WERI-Rb-1 (cell line): ENCODE measurements at regions not wholly inside any gene's neighbourhood (a gene's known extent, or its start where the extent isn't known, plus 50 kb on each side); places are given as distances from the start of the nearest gene placed in this dataset.

Experiments used
- DNase-seq: peaks from one replicate; pipeline ENCODE4 v3.0.0-alpha.2; 2020
- H3K27ac ChIP-seq: fragments of 250-450 bp; sonication (Bioruptor Pico); 2 replicates; pipeline ENCODE4 v1.5.1; 2020; ENCODE audit warnings: mild to moderate bottlenecking, moderate library complexity
- H3K27me3 ChIP-seq: fragments of 250-450 bp; sonication (Bioruptor Pico); 2 replicates; pipeline ENCODE4 v1.5.1; 2021; ENCODE audit warnings: mild to moderate bottlenecking, low read depth, moderate library complexity; ENCODE audit not compliant: insufficient read depth, severe bottlenecking
- H3K36me3 ChIP-seq: fragments of 250-450 bp; sonication (Bioruptor Pico); 2 replicates; pipeline ENCODE4 v1.5.1; 2020; ENCODE audit warnings: mild to moderate bottlenecking, moderate library complexity
- H3K4me3 ChIP-seq: 2 replicates; pipeline ENCODE4 v1.5.1; 2011; ENCODE audit warnings: low read depth, mild to moderate bottlenecking, control low read depth, low read length
- H3K9me3 ChIP-seq: fragments of 250-450 bp; sonication (Bioruptor Pico); 2 replicates; pipeline ENCODE4 v1.5.1; 2021; ENCODE audit warnings: mild to moderate bottlenecking, moderate library complexity; ENCODE audit not compliant: severe bottlenecking
- CTCF ChIP-seq: IDR thresholded peaks from 2 replicates; pipeline ENCODE4 v1.5.1; 2011; ENCODE audit warnings: low read depth, mild to moderate bottlenecking, control low read depth, inconsistent platforms, low read length

DNA sequence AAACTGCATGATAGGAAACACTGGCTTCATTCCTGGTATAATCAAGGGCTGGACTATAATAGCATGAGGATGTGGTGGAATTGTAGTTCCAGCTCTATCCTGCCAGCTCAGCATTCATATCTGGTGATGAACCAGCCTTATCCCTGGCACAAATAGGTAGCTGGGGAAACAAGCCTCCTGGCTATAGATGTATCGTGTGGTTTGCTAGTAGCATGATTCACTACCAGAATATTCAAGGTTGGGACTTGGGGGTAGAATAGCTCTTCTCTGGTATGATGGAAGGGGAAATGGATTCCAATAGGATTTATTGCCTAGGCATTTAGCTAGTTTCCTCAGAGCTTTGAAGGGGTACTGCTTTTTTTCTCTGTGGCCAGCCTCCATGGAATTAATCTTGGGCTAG lies 532.8 kb downstream of the FBXO15 start:
- Histone ChIP-seq H3K9me3 (no peaks in the 10 kb centered on the region), H3K27ac (no peak overlapping the region), H3K4me3 (no peak overlapping the region), H3K27me3 (no peaks in the 10 kb centered on the region), H3K36me3 (no peaks in the 10 kb centered on the region)
- no peak for TF ChIP-seq CTCF
- DNase-seq, result no peak

DNA sequence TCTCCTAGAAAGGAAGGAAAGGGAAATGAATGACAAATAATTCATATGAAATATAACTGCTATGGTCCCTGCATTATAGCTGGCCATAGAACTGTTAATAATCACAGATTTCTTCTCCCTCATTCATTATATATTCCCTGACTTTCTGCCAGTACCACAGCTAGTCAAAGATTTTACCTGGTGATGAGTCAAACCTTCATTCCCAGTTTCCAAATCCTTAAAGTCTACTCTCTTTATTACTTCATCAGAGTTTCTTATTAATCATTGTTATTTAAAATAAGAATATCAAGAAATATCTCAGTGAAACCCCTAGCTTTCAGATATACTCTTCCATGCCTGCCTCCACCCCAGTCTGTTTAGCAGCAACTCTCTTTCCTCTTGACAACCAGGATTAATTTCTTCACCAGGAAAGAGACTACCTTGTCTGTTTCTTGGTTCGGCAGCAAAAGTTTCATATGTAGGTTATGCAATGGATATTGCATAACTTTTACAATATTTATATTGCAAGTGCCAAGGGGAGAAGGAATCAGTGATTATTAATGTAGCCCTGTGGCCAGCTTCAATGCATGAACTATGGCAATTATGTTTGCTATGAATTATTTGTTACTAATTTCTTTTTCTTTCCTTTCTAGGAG lies 533.8 kb downstream of the FBXO15 start:
- no peak overlapping the region for H3K27ac ChIP-seq
- TF ChIP-seq CTCF, result no peak
- DNase-seq, result no peak

GRCh38 chr18:73597832-73598615 lies 549.6 kb downstream of the FBXO15 start:
- no peak for DNase-seq
- no peak overlapping the region for H3K27ac ChIP-seq
- no peak overlapping the region for H3K4me3 ChIP-seq
- no peaks in the 10 kb centered on the region for H3K9me3 ChIP-seq
- no peaks in the 10 kb centered on the region for H3K27me3 ChIP-seq
- no peak for TF ChIP-seq CTCF
- no peaks in the 10 kb centered on the region for H3K36me3 ChIP-seq

More for the DNA sequence above, 533.8 kb downstream of the FBXO15 start:
- Histone ChIP-seq H3K36me3 (no peaks in the 10 kb centered on the region), H3K4me3 (no peak overlapping the region), H3K9me3 (no peaks in the 10 kb centered on the region), H3K27me3 (no peaks in the 10 kb centered on the region)

DNA sequence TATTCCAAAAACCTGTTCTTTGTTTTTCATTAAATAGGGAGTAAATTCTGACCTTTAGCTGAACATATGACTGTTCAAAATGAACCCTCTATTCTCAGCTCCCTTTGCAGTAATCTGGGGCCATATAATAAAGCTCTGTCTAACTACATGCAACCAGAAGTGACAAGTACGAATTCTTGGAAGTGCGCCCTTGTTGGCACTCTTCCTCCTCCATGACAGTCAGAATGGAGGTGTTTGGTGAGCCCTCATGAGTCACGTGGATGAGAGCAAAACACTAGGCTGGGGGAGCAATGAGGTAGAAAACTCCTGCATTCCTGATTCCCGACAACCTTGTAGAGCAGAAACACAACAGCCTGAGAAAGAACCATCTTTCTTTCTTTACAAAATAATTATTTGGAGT lies 552.9 kb downstream of the FBXO15 start:
- Histone ChIP-seq H3K36me3 (no peaks in the 10 kb centered on the region), H3K9me3 (no peaks in the 10 kb centered on the region), H3K27ac (no peak overlapping the region), H3K4me3 (no peak overlapping the region), H3K27me3 (no peaks in the 10 kb centered on the region)
- no peak for TF ChIP-seq CTCF
- no peak for DNase-seq

- no peak for DNase-seq
- no peak overlapping the region for H3K27ac ChIP-seq
- H3K27me3 ChIP-seq, result no peaks in the 10 kb centered on the region
- H3K36me3 ChIP-seq, result no peaks in the 10 kb centered on the region
- TF ChIP-seq CTCF, result no peak
- H3K9me3 ChIP-seq, result no peaks in the 10 kb centered on the region
- H3K4me3 ChIP-seq, result no peak overlapping the region
Measured at GRCh38 chr18:73593207-73593606, 554.4 kb downstream of the FBXO15 start.
